Calu3 (cell line): ENCODE measurements at regions not wholly inside any gene's neighbourhood (a gene's known extent, or its start where the extent isn't known, plus 50 kb on each side); places are given as distances from the start of the nearest gene placed in this dataset.

Source experiments
- BruUV-seq: library from RNA; stranded (reverse); fragments of 400-500 nt; replicated peaks from 2 replicates; lab custom pipeline; 2021; lab: Mats Ljungman, UMichigan
- CTCF ChIA-PET: fragments of 300-600 bp; sonication (Branson Sonifier 250); formaldehyde crosslinking; loops from one replicate; lab custom pipeline; 2022; ENCODE audit warnings: antibody characterized with exemption; lab: Charles Lee
- DNase-seq: peaks from one replicate; pipeline ENCODE4 v3.0.0; 2022
- H3K27ac Mint-ChIP-seq: one replicate; pipeline ENCODE4 v1.8.0; 2022; ENCODE audit warnings: mixed read lengths; ENCODE audit not compliant: unreplicated experiment
- H3K27me3 Mint-ChIP-seq: one replicate; pipeline ENCODE4 v1.8.0; 2022; ENCODE audit warnings: mixed read lengths; ENCODE audit not compliant: unreplicated experiment
- H3K36me3 Mint-ChIP-seq: one replicate; pipeline ENCODE4 v1.8.0; 2022; ENCODE audit warnings: mild to moderate bottlenecking, moderate library complexity, mixed read lengths; ENCODE audit not compliant: insufficient read depth, unreplicated experiment
- H3K4me1 Mint-ChIP-seq: one replicate; pipeline ENCODE4 v1.8.0; 2022; ENCODE audit warnings: mild to moderate bottlenecking, low read depth, mixed read lengths; ENCODE audit not compliant: unreplicated experiment
- H3K4me3 Mint-ChIP-seq: one replicate; pipeline ENCODE4 v1.8.0; 2022; ENCODE audit warnings: mild to moderate bottlenecking, low read depth, moderate library complexity, mixed read lengths; ENCODE audit not compliant: unreplicated experiment
- H3K9me3 Mint-ChIP-seq: one replicate; pipeline ENCODE4 v1.8.0; 2022; ENCODE audit warnings: low read depth, mixed read lengths; ENCODE audit not compliant: unreplicated experiment
- CTCF ChIP-seq: fragments of 200-600 bp; IDR thresholded peaks from one replicate; pipeline ENCODE4 v1.8.0; 2022; ENCODE audit warnings: antibody characterized with exemption; ENCODE audit not compliant: unreplicated experiment
- intact Hi-C: fragments of 100-400 bp; cut with micrococcal nuclease; formaldehyde crosslinking; loops from one replicate; pipeline ENCODE4 v1.10.0; 2022; ENCODE audit not compliant: unreplicated experiment

- Mint-ChIP-seq H3K27me3 (no peaks in the 10 kb centered on the region), H3K27ac (no peak overlapping the region), H3K9me3 (peaks cover 3% of the 10 kb centered on the region), H3K36me3 (peaks cover 6% of the 10 kb centered on the region), H3K4me3 (no peak overlapping the region), H3K4me1 (peaks cover 13% of the 10 kb centered on the region)
- no peak for DNase-seq
- intact Hi-C loops = no loop called here
- CTCF ChIA-PET = no interaction called here
- TF ChIP-seq CTCF = no peak
- no TSS peak for BruUV-seq
Observed at GRCh38 chr14:61968207-61968606, 206.0 kb downstream of the SNAPC1 start.

- no TSS peak for BruUV-seq
- peaks cover 2% of the 10 kb centered on the region for H3K9me3 Mint-ChIP-seq
- no peak for DNase-seq
- no peaks in the 10 kb centered on the region for H3K36me3 Mint-ChIP-seq
- intact Hi-C loops = no loop called here
- TF ChIP-seq CTCF = no peak
- no peaks in the 10 kb centered on the region for H3K27me3 Mint-ChIP-seq
- CTCF ChIA-PET = no interaction called here
- no peak overlapping the region for H3K27ac Mint-ChIP-seq
- no peak overlapping the region for H3K4me3 Mint-ChIP-seq
- no peaks in the 10 kb centered on the region for H3K4me1 Mint-ChIP-seq
Observed at GRCh38 chr14:61972711-61973110, 210.5 kb downstream of the SNAPC1 start.

GRCh38 chr14:61973981-61974380 is 211.8 kb downstream of the SNAPC1 start:
- Mint-ChIP-seq H3K4me1 (no peaks in the 10 kb centered on the region), H3K9me3 (peaks cover 2% of the 10 kb centered on the region), H3K4me3 (no peak overlapping the region), H3K36me3 (no peaks in the 10 kb centered on the region), H3K27me3 (no peaks in the 10 kb centered on the region), H3K27ac (no peak overlapping the region)
- CTCF ChIA-PET = no interaction called here
- no peak for DNase-seq
- no TSS peak for BruUV-seq
- TF ChIP-seq CTCF = no peak
- intact Hi-C loops = no loop called here

- CTCF ChIA-PET = no interaction called here
- intact Hi-C loops = no loop called here
- H3K9me3 Mint-ChIP-seq = peaks cover 2% of the 10 kb centered on the region
- no TSS peak for BruUV-seq
- H3K27ac Mint-ChIP-seq = no peak overlapping the region
- no peaks in the 10 kb centered on the region for H3K36me3 Mint-ChIP-seq
- H3K4me1 Mint-ChIP-seq = no peaks in the 10 kb centered on the region
- no peaks in the 10 kb centered on the region for H3K27me3 Mint-ChIP-seq
- TF ChIP-seq CTCF = no peak
- no peak overlapping the region for H3K4me3 Mint-ChIP-seq
- DNase-seq = no peak
Observed at GRCh38 chr14:61977217-61977616, 215.0 kb downstream of the SNAPC1 start.
